ENCODE measurements at regions not wholly inside any gene's neighbourhood (a gene's known extent, or its start where the extent isn't known, plus 50 kb on each side); places are given as distances from the start of the nearest gene placed in this dataset.

DNA sequence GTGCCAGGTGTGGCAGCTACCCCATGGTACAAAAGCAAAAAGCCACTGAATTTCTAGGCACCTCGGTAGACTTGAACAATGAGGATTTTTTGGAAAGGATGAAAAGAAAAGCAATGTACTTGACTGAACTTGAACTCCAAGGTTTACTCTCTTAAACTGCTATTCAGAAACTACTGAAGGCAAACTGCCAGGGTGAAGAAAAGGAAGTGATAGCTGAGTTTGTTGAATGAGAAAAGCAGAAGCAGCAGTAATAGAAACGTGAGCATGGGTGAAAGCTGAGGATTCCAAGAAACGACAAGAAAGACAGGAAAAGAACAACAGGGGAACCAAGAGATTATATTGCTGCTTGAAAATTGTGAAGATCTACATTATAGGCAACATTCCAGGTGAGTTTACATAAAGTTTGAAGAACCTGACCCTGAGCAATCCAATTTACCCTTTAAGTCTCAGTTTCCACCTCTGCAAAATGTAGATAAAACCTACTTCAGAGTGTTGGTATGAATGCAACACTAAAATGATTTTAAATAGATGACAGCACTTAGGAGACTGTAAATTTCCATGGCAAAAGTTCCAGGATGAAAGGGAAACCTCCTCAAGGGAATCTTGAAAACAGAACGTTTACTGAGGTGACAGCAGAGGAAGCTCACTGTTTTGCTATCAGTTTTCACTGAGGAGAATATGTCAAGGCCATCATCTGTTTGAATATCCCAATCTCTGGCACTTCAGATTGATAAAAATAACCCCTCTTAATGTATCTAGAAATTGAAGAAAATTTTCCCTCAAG is 245.8 kb downstream of the SPATA31D1 start:
- TF ChIP-seq POLR2A (IDR thresholded peaks at IDR 0.05) (no peak), CTCF (IDR thresholded peaks at IDR 0.05) (no peak), POLR2AphosphoS5 (IDR thresholded peaks at IDR 0.05) (no peak)

Measured in suprapubic skin (tissue), 4 donors.